ENCODE measurements at regions not wholly inside any gene's neighbourhood (a gene's known extent, or its start where the extent isn't known, plus 50 kb on each side); places are given as distances from the start of the nearest gene placed in this dataset.
"Not testable (repeated sequence)": the region's sequence is repeated elsewhere in the genome, so short reads cannot be mapped to it uniquely, and the experiment has no call there.

GRCh38 chr14:76293221-76293620 is 82.7 kb upstream of the ESRRB start:
- Mint-ChIP-seq H3K4me3 (no peak overlapping the region), H3K4me1 (ENCODE audit: low read depth) (no peaks in the 10 kb centered on the region), H3K27ac (no peak overlapping the region), H3K27me3 (ENCODE audit: low read depth) (peaks cover 6% of the 10 kb centered on the region), H3K36me3 (ENCODE audit: low read depth) (no peaks in the 10 kb centered on the region), H3K9me3 (no peaks in the 10 kb centered on the region)

- no peaks in the 10 kb centered on the region for H3K36me3 Mint-ChIP-seq (ENCODE audit: low read depth)
- H3K4me3 Mint-ChIP-seq, result no peak overlapping the region
- H3K27ac Mint-ChIP-seq, result no peak overlapping the region
- H3K9me3 Mint-ChIP-seq, result no peaks in the 10 kb centered on the region
- H3K4me1 Mint-ChIP-seq (ENCODE audit: low read depth), result no peaks in the 10 kb centered on the region
- peaks cover 7% of the 10 kb centered on the region for H3K27me3 Mint-ChIP-seq (ENCODE audit: low read depth)
Observed at GRCh38 chr14:76293923-76294322, 82.0 kb upstream of the ESRRB start.

GRCh38 chr14:76294876-76295275 is 81.1 kb upstream of the ESRRB start:
- Mint-ChIP-seq H3K4me3 (no peak overlapping the region), H3K9me3 (no peaks in the 10 kb centered on the region), H3K4me1 (ENCODE audit: low read depth) (no peaks in the 10 kb centered on the region), H3K27me3 (ENCODE audit: low read depth) (peaks cover 7% of the 10 kb centered on the region), H3K36me3 (ENCODE audit: low read depth) (no peaks in the 10 kb centered on the region), H3K27ac (no peak overlapping the region)

GRCh38 chr14:76298896-76299295 is 77.0 kb upstream of the ESRRB start:
- H3K27me3 Mint-ChIP-seq (ENCODE audit: low read depth), result peaks cover 7% of the 10 kb centered on the region
- no peak overlapping the region for H3K4me3 Mint-ChIP-seq
- no peaks in the 10 kb centered on the region for H3K9me3 Mint-ChIP-seq
- H3K27ac Mint-ChIP-seq, result no peak overlapping the region
- H3K36me3 Mint-ChIP-seq (ENCODE audit: low read depth), result no peaks in the 10 kb centered on the region
- no peaks in the 10 kb centered on the region for H3K4me1 Mint-ChIP-seq (ENCODE audit: low read depth)

- H3K4me3 Mint-ChIP-seq; H3K36me3 Mint-ChIP-seq (ENCODE audit: low read depth); H3K27ac Mint-ChIP-seq: not testable (repeated sequence)
Observed at GRCh38 chr14:76303188-76303587, 72.7 kb upstream of the ESRRB start.

GRCh38 chr14:76304536-76305267 is 71.2 kb upstream of the ESRRB start:
- Mint-ChIP-seq H3K4me3 (no peak overlapping the region), H3K36me3 (ENCODE audit: low read depth) (no peaks in the 10 kb centered on the region), H3K4me1 (ENCODE audit: low read depth) (no peaks in the 10 kb centered on the region), H3K27me3 (ENCODE audit: low read depth) (peaks cover 18% of the 10 kb centered on the region), H3K27ac (no peak overlapping the region), H3K9me3 (no peaks in the 10 kb centered on the region)

More at GRCh38 chr14:76303188-76303587, 72.7 kb upstream of the ESRRB start:
- not testable (repeated sequence) for H3K9me3 Mint-ChIP-seq; H3K27me3 Mint-ChIP-seq (ENCODE audit: low read depth); H3K4me1 Mint-ChIP-seq (ENCODE audit: low read depth)

GRCh38 chr14:76305268-76305826 is 70.6 kb upstream of the ESRRB start:
- Mint-ChIP-seq H3K27ac (no peak overlapping the region), H3K4me1 (ENCODE audit: low read depth) (no peaks in the 10 kb centered on the region), H3K36me3 (ENCODE audit: low read depth) (no peaks in the 10 kb centered on the region), H3K9me3 (no peaks in the 10 kb centered on the region), H3K4me3 (no peak overlapping the region), H3K27me3 (ENCODE audit: low read depth) (peaks cover 22% of the 10 kb centered on the region)

- Mint-ChIP-seq H3K4me1 (ENCODE audit: low read depth) (peaks cover 2% of the 10 kb centered on the region), H3K27ac (no peak overlapping the region), H3K27me3 (ENCODE audit: low read depth) (peaks cover 30% of the 10 kb centered on the region), H3K9me3 (no peaks in the 10 kb centered on the region), H3K36me3 (ENCODE audit: low read depth) (no peaks in the 10 kb centered on the region), H3K4me3 (no peak overlapping the region)
Observed at GRCh38 chr14:76306131-76306530, 69.8 kb upstream of the ESRRB start.

- Mint-ChIP-seq H3K4me1 (ENCODE audit: low read depth) (peaks cover 2% of the 10 kb centered on the region), H3K9me3 (no peaks in the 10 kb centered on the region), H3K36me3 (ENCODE audit: low read depth) (no peaks in the 10 kb centered on the region), H3K27ac (no peak overlapping the region), H3K27me3 (ENCODE audit: low read depth) (peaks cover 47% of the 10 kb centered on the region), H3K4me3 (no peak overlapping the region)
Observed at GRCh38 chr14:76307786-76308780, 67.9 kb upstream of the ESRRB start.

- no peaks in the 10 kb centered on the region for H3K36me3 Mint-ChIP-seq (ENCODE audit: low read depth)
- no peaks in the 10 kb centered on the region for H3K9me3 Mint-ChIP-seq
- no peak overlapping the region for H3K27ac Mint-ChIP-seq
- peaks cover 2% of the 10 kb centered on the region for H3K4me1 Mint-ChIP-seq (ENCODE audit: low read depth)
- no peak overlapping the region for H3K4me3 Mint-ChIP-seq
- peaks cover 54% of the 10 kb centered on the region for H3K27me3 Mint-ChIP-seq (ENCODE audit: low read depth)
Observed at GRCh38 chr14:76309572-76310162, 66.3 kb upstream of the ESRRB start.

GRCh38 chr14:76311079-76311758 is 64.7 kb upstream of the ESRRB start:
- Mint-ChIP-seq H3K9me3 (no peaks in the 10 kb centered on the region), H3K27me3 (ENCODE audit: low read depth) (peaks cover 57% of the 10 kb centered on the region), H3K36me3 (ENCODE audit: low read depth) (no peaks in the 10 kb centered on the region), H3K4me1 (ENCODE audit: low read depth) (peaks cover 2% of the 10 kb centered on the region), H3K4me3 (peak overlapping the region; percentile 38), H3K27ac (no peak overlapping the region)

GRCh38 chr14:76312821-76313220 is 63.1 kb upstream of the ESRRB start:
- H3K4me1 Mint-ChIP-seq (ENCODE audit: low read depth), result peaks cover 2% of the 10 kb centered on the region
- peaks cover 53% of the 10 kb centered on the region for H3K27me3 Mint-ChIP-seq (ENCODE audit: low read depth)
- H3K9me3 Mint-ChIP-seq, result no peaks in the 10 kb centered on the region

GRCh38 chr14:76313303-76313702 is 62.6 kb upstream of the ESRRB start:
- peaks cover 50% of the 10 kb centered on the region for H3K27me3 Mint-ChIP-seq (ENCODE audit: low read depth)
- no peak overlapping the region for H3K27ac Mint-ChIP-seq
- H3K36me3 Mint-ChIP-seq (ENCODE audit: low read depth), result no peaks in the 10 kb centered on the region
- H3K4me1 Mint-ChIP-seq (ENCODE audit: low read depth), result peaks cover 2% of the 10 kb centered on the region
- no peaks in the 10 kb centered on the region for H3K9me3 Mint-ChIP-seq
- H3K4me3 Mint-ChIP-seq, result no peak overlapping the region

More at GRCh38 chr14:76312821-76313220, 63.1 kb upstream of the ESRRB start:
- Mint-ChIP-seq H3K4me3 (no peak overlapping the region), H3K36me3 (ENCODE audit: low read depth) (no peaks in the 10 kb centered on the region), H3K27ac (no peak overlapping the region)

GRCh38 chr14:76313852-76314251 is 62.1 kb upstream of the ESRRB start:
- H3K36me3 Mint-ChIP-seq (ENCODE audit: low read depth), result no peaks in the 10 kb centered on the region
- H3K4me3 Mint-ChIP-seq, result no peak overlapping the region
- no peak overlapping the region for H3K27ac Mint-ChIP-seq
- H3K27me3 Mint-ChIP-seq (ENCODE audit: low read depth), result peaks cover 46% of the 10 kb centered on the region
- H3K4me1 Mint-ChIP-seq (ENCODE audit: low read depth), result peaks cover 2% of the 10 kb centered on the region
- H3K9me3 Mint-ChIP-seq, result no peaks in the 10 kb centered on the region
